ENCODE measurements at regions not wholly inside any gene's neighbourhood (a gene's known extent, or its start where the extent isn't known, plus 50 kb on each side); places are given as distances from the start of the nearest gene placed in this dataset.

DNA sequence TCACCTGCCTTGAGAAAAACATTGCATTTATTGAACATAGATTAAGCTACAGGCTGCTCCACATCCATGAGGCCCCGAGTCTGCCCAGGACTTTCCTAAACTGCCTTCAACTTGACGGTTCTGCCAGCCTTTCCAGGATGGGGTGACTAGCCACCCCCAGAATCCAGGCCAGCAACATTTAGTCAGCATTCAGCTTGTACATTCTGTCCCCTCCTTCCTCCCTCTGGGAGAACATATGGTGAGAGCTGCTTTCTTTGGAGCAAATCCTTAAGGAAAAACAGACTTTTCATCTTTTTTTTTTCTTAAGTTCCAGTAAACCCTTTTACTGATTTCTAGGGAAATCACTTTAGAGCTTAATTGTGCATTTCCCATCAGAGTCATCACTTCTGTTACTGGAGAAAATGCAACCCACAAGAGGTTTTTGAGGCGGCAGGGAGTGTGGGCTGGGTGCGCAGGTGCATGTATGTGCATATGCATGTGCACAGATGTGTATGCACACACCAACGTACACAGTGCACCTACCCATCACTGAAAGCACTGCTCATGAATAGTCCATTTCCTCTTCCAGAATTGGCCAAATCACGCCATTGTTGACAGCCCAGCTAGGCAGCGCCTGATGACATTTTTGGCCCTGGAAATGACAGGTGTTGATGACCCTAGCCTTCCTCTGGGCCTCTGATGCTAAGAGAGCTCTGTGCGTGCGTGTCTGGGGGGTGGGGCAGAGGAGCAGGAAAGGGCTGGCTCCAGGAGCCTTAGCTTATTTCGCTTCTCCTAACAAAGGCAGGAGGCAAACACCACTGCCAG lies 145.6 kb downstream of the HSD17B3 start:
- Histone ChIP-seq H3K4me3 (no peak overlapping the region), H3K36me3 (no peaks in the 10 kb centered on the region), H3K4me1 (replicated peaks) (no peaks in the 10 kb centered on the region), H3K27ac (no peak overlapping the region), H3K9me3 (no peaks in the 10 kb centered on the region), H3K27me3 (replicated peaks; ENCODE audit: insufficient read depth) (no peaks in the 10 kb centered on the region)
- intact Hi-C loops (cut with DNase I): loop anchor here (10.0 kb wide), 1 partner anchor 92 kb away; no protein-coding TSS in a partner anchor
- TF ChIP-seq POLR2A (IDR thresholded peaks at IDR 0.05) (no peak), CTCF (IDR thresholded peaks at IDR 0.05) (no peak), POLR2AphosphoS5 (IDR thresholded peaks at IDR 0.05) (no peak)
- WGBS: 65% methylated on average over 10 of the region's 10 CpGs
- DNase-seq (ENCODE audit: low spot score): no peak

GRCh38 chr9:96154081-96154480 lies 147.9 kb downstream of the HSD17B3 start:
- Histone ChIP-seq H3K27ac (no peak overlapping the region), H3K27me3 (replicated peaks; ENCODE audit: insufficient read depth) (no peaks in the 10 kb centered on the region), H3K9me3 (no peaks in the 10 kb centered on the region), H3K4me3 (no peak overlapping the region), H3K4me1 (replicated peaks) (peaks cover 4% of the 10 kb centered on the region), H3K36me3 (no peaks in the 10 kb centered on the region)
- no peak for TF ChIP-seq POLR2A (IDR thresholded peaks at IDR 0.05)
- no peak for TF ChIP-seq POLR2AphosphoS5 (IDR thresholded peaks at IDR 0.05)
- TF ChIP-seq CTCF (IDR thresholded peaks at IDR 0.05): no peak
- no peak for DNase-seq (ENCODE audit: low spot score)
- intact Hi-C loops (cut with DNase I): loop anchor here (10.0 kb wide), 1 partner anchor 89 kb away; no protein-coding TSS in a partner anchor
- WGBS: 90% methylated on average over 13 of the region's 13 CpGs

DNA sequence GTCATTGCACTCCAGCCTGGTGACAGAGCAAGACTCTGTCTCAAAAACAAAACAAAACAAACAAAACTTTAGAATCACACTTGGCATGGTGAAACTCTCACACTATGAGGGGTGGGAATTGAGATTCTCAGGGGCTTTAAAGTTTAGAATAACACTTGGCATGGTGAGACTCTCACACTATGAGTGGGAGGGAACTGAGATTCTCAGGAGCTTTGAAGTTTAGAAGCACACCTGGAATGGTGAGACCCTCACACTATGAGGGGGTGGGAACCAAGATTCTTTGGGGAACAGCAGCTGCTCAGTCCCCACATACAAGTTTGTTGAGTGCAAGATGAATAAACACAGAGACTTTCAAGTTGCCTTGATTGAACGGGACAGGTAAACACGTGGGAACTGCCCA lies 149.4 kb downstream of the HSD17B3 start:
- H3K4me3 ChIP-seq: no peak overlapping the region
- intact Hi-C loops (cut with DNase I): loop anchor here (10.0 kb wide), 1 partner anchor 88 kb away; no protein-coding TSS in a partner anchor
- no peaks in the 10 kb centered on the region for H3K36me3 ChIP-seq
- H3K27me3 ChIP-seq (replicated peaks; ENCODE audit: insufficient read depth): no peaks in the 10 kb centered on the region
- H3K9me3 ChIP-seq: no peaks in the 10 kb centered on the region
- no peak overlapping the region for H3K27ac ChIP-seq
- 82% methylated on average over 2 of the region's 2 CpGs for WGBS
- DNase-seq (ENCODE audit: low spot score): no peak
- H3K4me1 ChIP-seq (replicated peaks): peaks cover 6% of the 10 kb centered on the region
- no peak for TF ChIP-seq POLR2A (IDR thresholded peaks at IDR 0.05)
- no peak for TF ChIP-seq POLR2AphosphoS5 (IDR thresholded peaks at IDR 0.05)
- no peak for TF ChIP-seq CTCF (IDR thresholded peaks at IDR 0.05)

- Histone ChIP-seq H3K36me3 (no peaks in the 10 kb centered on the region), H3K9me3 (no peaks in the 10 kb centered on the region), H3K27ac (no peak overlapping the region), H3K4me1 (replicated peaks) (peaks cover 6% of the 10 kb centered on the region), H3K27me3 (replicated peaks; ENCODE audit: insufficient read depth) (no peaks in the 10 kb centered on the region), H3K4me3 (no peak overlapping the region)
- DNase-seq (ENCODE audit: low spot score): no peak
- intact Hi-C loops (cut with DNase I): loop anchor here (10.0 kb wide), 1 partner anchor 86 kb away; no protein-coding TSS in a partner anchor
- TF ChIP-seq POLR2A (IDR thresholded peaks at IDR 0.05): no peak
- TF ChIP-seq POLR2AphosphoS5 (IDR thresholded peaks at IDR 0.05): no peak
- TF ChIP-seq CTCF (IDR thresholded peaks at IDR 0.05): no peak
- WGBS: 75% methylated on average over 11 of the region's 11 CpGs
Measured at GRCh38 chr9:96150324-96151227, 151.4 kb downstream of the HSD17B3 start.

All from prostate gland (tissue), 2 donors.